RWPE1 (cell line): ENCODE measurements at regions not wholly inside any gene's neighbourhood (a gene's known extent, or its start where the extent isn't known, plus 50 kb on each side); places are given as distances from the start of the nearest gene placed in this dataset.
"Not testable (repeated sequence)": the region's sequence is repeated elsewhere in the genome, so short reads cannot be mapped to it uniquely, and the experiment has no call there.

ENCODE experiments used
- CTCF ChIA-PET: fragments of 350-600 bp; sonication (Branson Sonifier 250); formaldehyde crosslinking; extraction: SDS; loops from one replicate; lab custom pipeline; 2021; lab: Yijun Ruan, JAX
- POLR2A ChIA-PET: fragments of 400-600 bp; formaldehyde crosslinking; extraction: SDS; loops from one replicate; lab custom pipeline; 2020; ENCODE audit warnings: antibody characterized with exemption; ENCODE audit not compliant: low non-redundant PET; lab: Yijun Ruan, JAX
- DNase-seq: peaks from one replicate; pipeline ENCODE4 v3.0.0; 2012; ENCODE audit warnings: low spot score
- H3K27ac ChIP-seq: fragments of 450-650 bp; 2 replicates; pipeline ENCODE4 v1.5.1; 2017
- TF ChIP-seq, protein P1 (sequence below): fragments of 450-650 bp; conservative IDR thresholded peaks from 2 replicates; pipeline ENCODE4 v1.5.1; 2017; ENCODE audit warnings: low read depth, mild to moderate bottlenecking

DNA sequence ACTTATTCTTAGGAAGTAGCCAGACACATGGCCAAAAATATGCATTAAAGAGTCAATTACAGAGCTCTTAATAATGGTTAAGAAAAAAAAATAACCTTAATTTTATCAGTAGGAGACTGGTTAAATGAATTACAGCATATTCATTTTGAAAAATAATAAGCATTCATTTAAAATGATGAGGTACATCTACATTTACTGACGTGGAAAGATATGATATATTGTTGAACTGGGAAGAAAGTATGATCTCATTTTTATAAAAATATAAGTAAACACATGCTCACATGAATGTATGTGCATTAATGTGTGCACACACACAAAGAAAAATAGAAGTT, 250.3 kb downstream of the ENC1 start:
- H3K27ac ChIP-seq, result no peak overlapping the region
- TF ChIP-seq, protein P1, sequence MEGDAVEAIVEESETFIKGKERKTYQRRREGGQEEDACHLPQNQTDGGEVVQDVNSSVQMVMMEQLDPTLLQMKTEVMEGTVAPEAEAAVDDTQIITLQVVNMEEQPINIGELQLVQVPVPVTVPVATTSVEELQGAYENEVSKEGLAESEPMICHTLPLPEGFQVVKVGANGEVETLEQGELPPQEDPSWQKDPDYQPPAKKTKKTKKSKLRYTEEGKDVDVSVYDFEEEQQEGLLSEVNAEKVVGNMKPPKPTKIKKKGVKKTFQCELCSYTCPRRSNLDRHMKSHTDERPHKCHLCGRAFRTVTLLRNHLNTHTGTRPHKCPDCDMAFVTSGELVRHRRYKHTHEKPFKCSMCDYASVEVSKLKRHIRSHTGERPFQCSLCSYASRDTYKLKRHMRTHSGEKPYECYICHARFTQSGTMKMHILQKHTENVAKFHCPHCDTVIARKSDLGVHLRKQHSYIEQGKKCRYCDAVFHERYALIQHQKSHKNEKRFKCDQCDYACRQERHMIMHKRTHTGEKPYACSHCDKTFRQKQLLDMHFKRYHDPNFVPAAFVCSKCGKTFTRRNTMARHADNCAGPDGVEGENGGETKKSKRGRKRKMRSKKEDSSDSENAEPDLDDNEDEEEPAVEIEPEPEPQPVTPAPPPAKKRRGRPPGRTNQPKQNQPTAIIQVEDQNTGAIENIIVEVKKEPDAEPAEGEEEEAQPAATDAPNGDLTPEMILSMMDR, result no peak
- POLR2A ChIA-PET, result no interaction called here
- no peak for DNase-seq
- CTCF ChIA-PET, result interaction anchor here (0.6 kb wide), 1 partner anchor 53 kb away, joined by 5 read pairs; no protein-coding TSS in a partner anchor

DNA sequence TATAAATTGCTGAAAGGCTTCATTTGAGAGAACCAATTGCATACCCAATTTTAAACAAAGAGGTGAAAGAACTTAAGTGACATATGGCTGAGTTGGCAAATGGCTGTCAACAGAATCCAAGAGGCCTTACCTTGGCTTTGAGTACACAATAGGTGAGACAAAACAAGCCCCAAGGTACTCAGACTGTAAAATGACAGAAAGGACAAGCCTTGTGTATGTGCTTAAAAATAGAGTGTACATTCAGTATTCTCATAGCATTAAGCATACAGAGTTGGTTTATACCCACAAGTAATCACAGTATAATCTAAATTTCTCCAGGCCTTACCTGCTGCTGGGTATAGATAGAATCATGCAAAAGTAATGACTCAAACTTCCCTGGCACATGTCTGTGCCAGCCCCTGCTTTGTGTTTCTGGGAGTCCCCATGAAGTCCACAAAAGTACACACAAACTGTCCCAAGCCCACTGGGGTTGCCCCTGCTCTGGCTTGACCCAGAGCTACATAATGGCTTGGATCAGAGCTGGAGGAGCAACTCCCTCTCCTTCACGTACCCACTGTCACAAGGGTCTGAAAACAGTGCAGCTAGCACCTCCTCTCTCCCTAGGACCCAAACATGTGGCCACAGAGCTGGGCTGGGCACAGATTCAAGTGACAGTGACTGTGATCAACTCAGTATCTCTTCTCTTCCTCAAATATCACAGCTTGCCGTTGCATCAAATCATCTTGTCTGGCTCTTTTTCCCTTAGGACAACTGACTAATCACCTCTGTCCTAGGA, 250.8 kb downstream of the ENC1 start:
- TF ChIP-seq, protein P1, result no peak
- POLR2A ChIA-PET, result no interaction called here
- CTCF ChIA-PET, result interaction anchor here (0.6 kb wide), 1 partner anchor 53 kb away, joined by 5 read pairs; no protein-coding TSS in a partner anchor
- no peak for DNase-seq
- H3K27ac ChIP-seq, result peak overlapping the region; percentile 53; the same call in 1 of the 2 replicates

DNA sequence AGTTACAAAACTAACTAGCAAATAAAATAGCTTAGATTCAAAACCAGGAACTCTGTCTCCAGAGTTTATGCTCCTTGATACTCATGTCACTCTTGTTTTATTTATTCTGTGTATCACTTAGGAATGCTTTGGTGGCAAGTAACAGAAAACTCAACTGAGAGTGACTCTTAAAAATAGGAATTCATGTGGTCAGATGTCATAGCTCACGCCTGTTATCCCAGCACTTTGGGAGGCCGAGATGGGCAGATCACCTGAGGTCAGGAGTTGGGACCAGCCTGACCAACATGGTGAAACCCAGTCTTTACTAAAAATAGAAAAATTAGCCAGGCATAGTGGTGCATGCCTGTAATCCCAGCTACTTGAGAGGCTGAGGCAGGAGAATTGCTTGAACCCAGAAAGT, 252.1 kb downstream of the ENC1 start:
- POLR2A ChIA-PET, DNase-seq, H3K27ac ChIP-seq, CTCF ChIA-PET: not testable (repeated sequence)

DNA sequence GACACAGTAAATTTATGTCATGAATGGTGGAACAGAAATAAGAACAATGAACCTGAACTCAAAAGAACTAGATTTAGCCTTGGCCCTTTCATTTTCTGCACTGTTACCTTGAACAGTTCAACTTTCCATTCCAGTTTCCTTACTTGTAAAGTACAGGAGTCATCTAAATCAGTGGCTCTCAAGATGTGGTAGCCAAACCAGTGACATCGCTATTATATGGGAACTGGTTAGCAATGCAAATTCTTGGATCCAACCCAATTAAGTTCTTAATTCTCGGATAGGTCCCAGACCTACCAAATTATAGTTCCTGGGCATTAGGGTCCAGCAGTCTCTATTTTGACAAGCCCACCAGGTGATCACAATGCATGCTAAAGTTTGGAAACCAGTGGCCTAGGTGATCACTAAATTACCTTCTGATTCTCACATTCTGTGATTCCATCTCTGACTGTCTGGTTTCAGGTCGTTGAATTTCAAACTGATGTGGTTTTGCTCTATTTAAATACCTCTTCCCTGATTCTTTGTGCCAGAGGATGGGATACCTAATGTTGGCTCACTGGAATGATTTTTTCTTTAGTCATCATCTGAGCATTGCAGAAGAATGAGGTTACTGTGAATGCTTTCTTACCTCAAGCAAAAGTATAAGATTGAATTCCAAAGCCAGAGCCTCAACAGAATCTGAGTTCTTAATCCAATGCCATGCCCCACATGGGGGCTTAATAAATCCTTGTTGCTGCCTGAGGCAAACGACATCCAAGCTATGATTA, 253.8 kb downstream of the ENC1 start:
- TF ChIP-seq, protein P1, result no peak
- POLR2A ChIA-PET, result no interaction called here
- CTCF ChIA-PET, result interaction anchor here (0.7 kb wide), 1 partner anchor 18 kb away, joined by 3 read pairs; no protein-coding TSS in a partner anchor
- no peak overlapping the region for H3K27ac ChIP-seq
- DNase-seq, result peak; percentile 77

DNA sequence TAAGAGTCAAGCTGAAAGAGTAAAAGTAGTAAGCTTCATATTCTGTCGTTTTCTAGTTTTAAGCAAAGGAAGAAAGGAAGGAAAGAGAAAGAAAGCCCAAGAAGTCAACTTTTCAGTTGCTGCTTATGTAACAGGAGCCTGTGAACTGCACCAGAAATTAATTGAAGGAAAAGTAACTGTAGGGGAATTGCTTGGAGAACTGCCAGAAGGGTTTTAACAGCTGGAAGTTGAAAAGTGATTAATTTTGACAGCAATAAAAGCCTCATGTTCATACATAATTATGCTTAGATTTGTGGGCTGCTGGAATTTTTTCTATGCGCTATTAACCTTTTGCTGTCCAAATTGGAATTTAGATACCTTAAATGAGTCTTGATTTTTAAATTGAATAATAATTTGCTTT, 255.7 kb downstream of the ENC1 start:
- CTCF ChIA-PET, result no interaction called here
- H3K27ac ChIP-seq, result no peak overlapping the region
- TF ChIP-seq, protein P1, result no peak
- POLR2A ChIA-PET, result no interaction called here
- no peak for DNase-seq

DNA sequence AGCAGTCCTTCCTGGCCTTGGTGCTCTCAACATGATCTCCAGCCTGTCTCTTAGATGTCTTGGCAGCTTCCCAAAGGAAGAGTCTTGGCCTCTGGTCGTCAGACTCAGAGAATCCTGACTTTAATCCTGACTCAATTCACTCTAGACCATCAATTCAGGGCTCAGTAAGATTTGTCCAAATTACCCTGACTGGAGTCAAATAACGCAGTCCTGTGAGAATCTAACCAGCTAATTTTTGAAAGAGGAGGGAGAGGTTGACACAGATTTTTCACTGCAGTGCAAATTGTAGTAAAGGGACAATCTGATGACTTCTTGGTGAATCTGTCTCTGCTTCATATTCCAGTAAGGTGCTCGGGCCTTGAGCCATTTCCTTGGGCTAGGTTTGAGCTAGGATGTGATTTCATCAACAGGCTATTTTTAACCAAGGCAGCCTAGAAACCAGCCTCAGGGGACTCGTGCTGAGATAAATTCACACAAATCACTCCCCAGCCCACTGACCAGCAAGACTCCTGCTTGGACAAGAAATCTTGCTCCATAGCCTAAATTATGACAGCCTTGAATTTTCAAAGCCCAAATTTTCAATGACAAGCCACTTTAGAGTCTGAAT, 257.4 kb downstream of the ENC1 start:
- ChIA-PET CTCF (no interaction called here), POLR2A (no interaction called here)
- DNase-seq, result peak; percentile 22
- no peak overlapping the region for H3K27ac ChIP-seq
- TF ChIP-seq, protein P1, result no peak
